Panc1 (cell line): ENCODE measurements at regions not wholly inside any gene's neighbourhood (a gene's known extent, or its start where the extent isn't known, plus 50 kb on each side); places are given as distances from the start of the nearest gene placed in this dataset.

ENCODE experiments used
- ATAC-seq: fragments of 200-7000 bp; cut with Tn5 transposase; 2 replicates; pipeline ENCODE4 v1.9.1; 2020; ENCODE audit warnings: mild to moderate bottlenecking, moderate library complexity
- BruUV-seq: library from RNA; stranded (reverse); fragments of 400-500 nt; replicated peaks from 2 replicates; lab custom pipeline; 2021; lab: Mats Ljungman, UMichigan
- CTCF ChIA-PET: fragments of 300-600 bp; sonication (Branson Sonifier 250); formaldehyde crosslinking; loops from one replicate; lab custom pipeline; 2022; ENCODE audit warnings: antibody characterized with exemption; lab: Charles Lee
- POLR2A ChIA-PET: fragments of 300-600 bp; sonication (Branson Sonifier 250); formaldehyde crosslinking; loops from one replicate; lab custom pipeline; 2022; ENCODE audit warnings: antibody characterized with exemption; lab: Charles Lee
- DNase-seq: peaks from one replicate; pipeline ENCODE4 v3.0.0-alpha.2; 2010; ENCODE audit warnings: low read depth, low spot score
- H3K27ac ChIP-seq: 2 replicates; pipeline ENCODE4 v1.5.1; 2011; ENCODE audit warnings: mild to moderate bottlenecking, low read length, inconsistent platforms
- H3K27me3 ChIP-seq: fragments of 200-500 bp; sonication (Bioruptor generic); 2 replicates; pipeline ENCODE4 v1.6.0; 2014; ENCODE audit warnings: low read length, inconsistent platforms; ENCODE audit not compliant: control insufficient read depth, insufficient read depth
- H3K36me3 ChIP-seq: fragments of 200-500 bp; sonication (Bioruptor generic); 2 replicates; pipeline ENCODE4 v1.5.1; 2014; ENCODE audit warnings: inconsistent platforms, mild to moderate bottlenecking, low read length, moderate library complexity; ENCODE audit not compliant: control insufficient read depth, insufficient read depth
- H3K4me1 ChIP-seq: 2 replicates; pipeline ENCODE4 v1.5.1; 2011; ENCODE audit warnings: inconsistent platforms, mild to moderate bottlenecking, low read length, moderate library complexity; ENCODE audit not compliant: control insufficient read depth, insufficient read depth
- H3K4me3 ChIP-seq, 2 experiments: 2 replicates each; pipeline ENCODE4 v1.5.1; 2011 to 2012; ENCODE audit warnings: low read depth in 2 of 2, low read length in 2 of 2, mild to moderate bottlenecking in 2 of 2, inconsistent platforms in 1 of 2, moderate library complexity in 1 of 2
- H3K9me3 ChIP-seq: fragments of 200-500 bp; sonication (Bioruptor generic); 2 replicates; pipeline ENCODE4 v1.5.1; 2014; ENCODE audit warnings: low read depth, mild to moderate bottlenecking, inconsistent platforms, low read length, moderate library complexity; ENCODE audit not compliant: control insufficient read depth, insufficient read depth
- CTCF ChIP-seq: fragments of 450-650 bp; IDR thresholded peaks from 2 replicates; pipeline ENCODE4 v1.5.1; 2017; ENCODE audit warnings: mild to moderate bottlenecking
- POLR2AphosphoS5 ChIP-seq: IDR thresholded peaks from 2 replicates; pipeline ENCODE4 v1.6.1; 2012; ENCODE audit warnings: mild to moderate bottlenecking, low read depth, low read length, moderate library complexity
- REST ChIP-seq, 2 experiments: IDR thresholded peaks; 2 replicates each; pipeline ENCODE4 v1.6.1; 2011 to 2012; ENCODE audit warnings: low read depth in 2 of 2, control low read depth in 1 of 2, low read length in 1 of 2, mild to moderate bottlenecking in 1 of 2, moderate library complexity in 1 of 2; ENCODE audit not compliant: insufficient read depth in 1 of 2
- SIN3A ChIP-seq: IDR thresholded peaks from 2 replicates; pipeline ENCODE4 v1.6.1; 2012; ENCODE audit warnings: low read depth, mild to moderate bottlenecking, low read length, moderate library complexity, borderline replicate concordance; ENCODE audit not compliant: insufficient read depth
- TCF7L2 ChIP-seq: IDR thresholded peaks from 2 replicates; pipeline ENCODE4 v1.6.1; 2011; ENCODE audit warnings: mild to moderate bottlenecking, low read depth, low read length, inconsistent platforms
- in situ Hi-C: cut with HindIII; loops from 2 replicates; pipeline ENCODE4 v1.10.0; 2016; ENCODE audit warnings: low sequenced_read_pairs, low pct_unique_long_range_greater_than_20kb
- intact Hi-C: fragments of 100-400 bp; cut with micrococcal nuclease; formaldehyde crosslinking; loops from one replicate; pipeline ENCODE4 v1.10.0; 2022; ENCODE audit not compliant: unreplicated experiment

DNA sequence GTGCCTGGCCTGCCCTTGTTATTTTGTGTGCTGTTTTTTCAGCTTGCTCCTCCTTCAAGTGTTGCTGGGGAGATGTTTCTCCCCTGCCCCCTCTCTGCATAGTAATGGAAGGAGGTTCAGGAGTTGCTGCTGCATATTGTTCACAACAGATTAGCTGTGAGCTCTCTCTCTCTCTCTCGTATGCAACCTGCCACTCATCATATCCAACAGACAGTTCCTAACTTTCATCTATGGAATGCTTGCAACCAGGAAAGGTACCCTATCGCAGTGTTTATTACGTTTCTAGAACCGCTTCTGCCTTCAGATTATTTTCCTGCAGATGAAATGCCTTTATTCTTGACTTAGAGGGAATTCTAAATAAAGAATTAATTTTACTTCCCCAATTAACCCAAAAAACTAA is 372.9 kb downstream of the RMST start:
- Histone ChIP-seq H3K27ac (no peak overlapping the region), H3K4me3 (no peak overlapping the region), H3K27me3 (no peaks in the 10 kb centered on the region), H3K9me3 (no peaks in the 10 kb centered on the region), H3K4me1 (no peaks in the 10 kb centered on the region), H3K36me3 (no peaks in the 10 kb centered on the region)
- in situ Hi-C loops, result no loop called here
- BruUV-seq, result no TSS peak
- DNase-seq (no peak), ATAC-seq (no peak)
- POLR2A ChIA-PET, result no interaction called here
- TF ChIP-seq SIN3A (no peak), TCF7L2 (no peak), CTCF (no peak)
- CTCF ChIA-PET, result interaction anchor here (0.6 kb wide), 1 partner anchor 556 kb away, joined by 4 read pairs; no protein-coding TSS in a partner anchor
- intact Hi-C loops, result no loop called here

GRCh38 chr12:97837401-97837800 is 374.8 kb downstream of the RMST start:
- Histone ChIP-seq H3K36me3 (no peaks in the 10 kb centered on the region), H3K9me3 (no peaks in the 10 kb centered on the region), H3K27ac (no peak overlapping the region), H3K4me1 (no peaks in the 10 kb centered on the region), H3K4me3 (no peak overlapping the region), H3K27me3 (no peaks in the 10 kb centered on the region)
- TF ChIP-seq CTCF, result no peak
- no peak for TF ChIP-seq TCF7L2
- TF ChIP-seq POLR2AphosphoS5, result no peak
- TF ChIP-seq REST (IDR thresholded peaks at IDR 0.05; ENCODE audit: insufficient read depth in 1 of 2, low read depth in 2 of 2, low read length in 1 of 2), result no peak
- TF ChIP-seq SIN3A, result no peak
- ATAC-seq, result no peak
- DNase-seq, result no peak
- no TSS peak for BruUV-seq
- intact Hi-C loops, result no loop called here
- in situ Hi-C loops, result no loop called here
- CTCF ChIA-PET, result no interaction called here
- POLR2A ChIA-PET, result no interaction called here
